G401.6 (cell line): ENCODE measurements at regions not wholly inside any gene's neighbourhood (a gene's known extent, or its start where the extent isn't known, plus 50 kb on each side); places are given as distances from the start of the nearest gene placed in this dataset.
"Not testable (repeated sequence)": the region's sequence is repeated elsewhere in the genome, so short reads cannot be mapped to it uniquely, and the experiment has no call there.

Experiments used
- FAIRE-seq: peaks from 2 replicates; lab custom pipeline; 2012; peaks lifted over from hg19 to GRCh38; lab: Jason Lieb, UNC

DNA sequence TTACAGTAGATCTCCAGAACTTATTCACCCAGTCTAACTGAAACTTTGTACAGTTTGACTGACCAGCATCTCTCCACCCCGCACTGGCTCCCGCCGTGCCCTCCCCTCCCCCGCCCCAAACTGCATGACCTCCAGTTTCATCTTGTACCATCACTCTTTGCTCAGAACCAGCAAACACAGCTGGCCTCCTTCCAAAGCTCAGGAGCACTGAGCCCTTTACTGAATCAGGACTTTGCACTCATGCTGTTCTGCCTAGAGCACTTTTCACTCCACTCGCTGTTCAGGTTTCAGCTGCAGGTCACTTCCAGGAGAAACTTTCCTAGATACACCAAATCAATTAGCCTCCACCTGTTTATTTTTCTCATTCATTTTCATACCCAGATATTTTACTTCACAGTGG lies 455.3 kb upstream of the PDE3A start:
- no peak for FAIRE-seq

- FAIRE-seq, result peak; percentile 46
Observed at GRCh38 chr12:19915392-19916195, 452.7 kb upstream of the PDE3A start.

DNA sequence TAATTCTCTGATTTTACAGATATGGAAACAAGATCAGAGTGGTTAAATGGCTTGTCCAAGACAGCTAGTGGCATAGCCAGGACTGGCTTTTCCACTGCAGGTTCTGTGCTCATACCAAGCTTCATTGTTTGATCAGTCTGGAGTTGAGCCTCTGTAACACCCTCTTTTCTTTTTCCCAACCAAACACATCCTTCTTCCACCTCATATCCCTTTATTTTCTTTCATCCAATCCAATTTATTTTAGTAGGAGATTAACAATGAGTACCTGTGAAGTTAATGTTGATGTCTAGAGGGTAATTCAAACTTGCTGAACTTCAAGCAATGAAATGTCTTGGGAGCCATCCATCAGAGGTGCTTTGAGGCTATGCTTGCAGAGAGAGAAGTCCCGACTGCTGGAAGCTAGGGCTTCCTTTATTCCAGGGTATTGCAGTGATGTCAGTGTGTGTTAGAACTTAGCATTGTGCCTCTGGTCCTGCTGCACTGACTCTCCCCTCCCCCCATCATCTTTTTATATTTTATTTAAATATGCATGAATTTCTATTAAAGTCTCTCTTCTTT lies 452.1 kb upstream of the PDE3A start:
- FAIRE-seq, result no peak

GRCh38 chr12:19916974-19917373 lies 451.4 kb upstream of the PDE3A start:
- no peak for FAIRE-seq

DNA sequence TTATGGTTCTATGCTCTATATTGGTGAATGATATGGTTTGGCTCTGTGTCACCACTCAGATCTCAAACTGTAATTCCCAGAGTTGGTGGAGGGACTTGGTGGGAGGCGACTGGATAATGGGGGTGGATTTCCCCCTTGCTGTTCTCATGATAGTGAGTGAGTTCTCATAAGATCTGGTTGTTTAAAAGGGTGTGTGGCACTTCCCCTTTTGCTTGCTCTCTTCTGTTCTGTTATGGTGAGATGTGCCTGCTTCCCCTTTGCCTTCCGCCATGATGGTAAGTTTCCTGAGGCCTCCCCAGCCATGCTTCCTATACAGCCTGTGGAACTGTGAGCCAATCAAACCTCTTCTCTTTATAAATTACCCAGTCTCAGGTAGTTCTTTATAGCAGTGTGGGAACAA lies 446.6 kb upstream of the PDE3A start:
- FAIRE-seq, result not testable (repeated sequence)

DNA sequence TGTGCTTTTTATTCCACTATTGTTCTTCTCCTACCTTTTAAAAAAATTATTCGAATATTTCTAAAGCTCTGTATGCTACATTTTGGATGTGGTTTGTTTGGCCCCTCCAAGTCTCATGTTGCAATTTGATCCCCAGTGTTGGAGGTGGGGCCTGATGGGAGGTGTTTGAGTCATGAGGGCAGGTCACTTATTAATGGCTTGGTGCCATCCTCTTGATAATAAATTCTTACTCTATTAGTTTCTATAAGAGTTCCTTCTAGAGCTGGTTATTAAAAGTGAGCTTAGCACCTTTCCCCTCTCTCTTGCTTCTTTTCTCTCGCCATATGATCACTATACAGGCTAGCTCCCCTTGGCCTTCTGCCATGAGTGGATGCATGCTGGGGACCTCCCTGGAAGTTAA lies 445.6 kb upstream of the PDE3A start:
- FAIRE-seq, result no peak

GRCh38 chr12:19924360-19924759 lies 444.0 kb upstream of the PDE3A start:
- no peak for FAIRE-seq

DNA sequence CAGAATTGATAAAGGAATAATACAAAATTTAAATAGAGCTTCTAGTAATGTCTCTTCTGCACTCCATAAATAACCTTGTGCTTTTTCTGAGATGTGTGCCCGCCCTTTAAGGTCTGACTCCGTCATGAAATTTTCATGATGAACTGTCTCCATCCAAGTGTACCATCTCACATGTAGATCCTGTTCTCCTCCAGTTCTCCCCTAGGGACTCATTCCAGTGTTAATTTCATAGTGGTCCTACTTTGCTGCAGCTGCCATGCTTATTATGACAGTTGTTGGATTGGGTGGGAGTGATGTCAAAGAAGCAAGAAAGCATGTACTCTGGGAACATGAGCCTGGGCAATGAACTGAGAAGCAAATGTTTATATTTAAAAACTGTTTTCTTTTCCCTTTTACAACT lies 442.5 kb upstream of the PDE3A start:
- FAIRE-seq, result no peak

- FAIRE-seq, result no peak
Observed at GRCh38 chr12:19926266-19926665, 442.1 kb upstream of the PDE3A start.

DNA sequence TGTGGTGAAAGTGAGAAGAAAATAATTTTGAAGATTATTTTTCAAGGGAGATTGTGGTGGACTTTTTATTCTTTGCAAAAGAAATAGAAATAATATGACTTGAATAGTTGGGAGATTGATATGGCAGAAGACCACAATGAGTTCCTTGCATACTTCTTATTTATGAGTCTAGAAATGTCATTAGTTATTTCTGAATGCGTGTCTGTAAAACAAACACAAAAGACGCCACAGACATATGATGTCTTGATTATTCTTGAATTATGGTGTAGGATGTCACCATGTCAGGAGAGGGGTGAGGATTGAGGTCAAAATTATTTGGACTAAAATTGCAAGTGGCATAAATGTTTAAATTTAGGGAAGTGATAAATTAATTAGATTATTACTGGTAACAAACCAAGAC lies 440.7 kb upstream of the PDE3A start:
- no peak for FAIRE-seq

GRCh38 chr12:19932413-19932812 lies 435.9 kb upstream of the PDE3A start:
- FAIRE-seq, result no peak

GRCh38 chr12:19933924-19934323 lies 434.4 kb upstream of the PDE3A start:
- FAIRE-seq, result no peak

DNA sequence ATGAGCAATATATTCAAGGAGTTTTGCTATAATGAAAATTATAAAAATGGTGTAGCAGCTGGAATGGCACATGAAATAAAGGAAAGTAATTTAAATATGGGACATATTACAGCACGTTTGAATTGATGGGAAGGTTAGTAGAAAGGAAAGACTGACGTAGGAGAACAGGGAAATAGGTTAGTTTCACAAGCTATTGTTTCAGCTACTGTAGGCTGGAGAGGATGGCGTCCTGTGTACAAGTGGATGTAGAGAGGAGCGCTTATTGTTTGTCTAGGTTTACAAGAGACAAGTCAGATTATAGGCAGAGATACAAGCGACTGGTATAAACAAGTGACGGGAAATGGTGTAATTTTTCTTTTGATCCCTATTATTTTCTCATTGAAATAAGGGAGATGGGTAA lies 431.2 kb upstream of the PDE3A start:
- no peak for FAIRE-seq

DNA sequence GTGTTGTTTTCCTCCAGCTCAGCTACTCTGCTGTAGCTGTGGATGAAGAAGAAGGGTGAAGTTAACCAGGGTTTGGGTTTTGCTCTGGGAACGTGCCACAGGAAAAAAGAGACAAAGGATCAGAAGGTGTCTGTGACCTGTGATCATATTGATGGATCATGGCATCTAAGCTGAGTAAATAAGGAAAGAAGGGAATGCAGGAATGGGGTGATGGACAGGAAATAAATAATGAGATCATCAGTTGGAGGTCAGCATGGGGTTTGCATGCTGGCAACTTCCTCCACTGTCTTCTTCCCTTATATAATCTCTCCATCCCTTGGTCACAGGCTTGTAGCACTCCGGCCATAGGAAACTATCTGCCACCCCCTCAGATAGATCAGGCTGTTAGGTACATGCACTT lies 430.3 kb upstream of the PDE3A start:
- FAIRE-seq, result no peak

DNA sequence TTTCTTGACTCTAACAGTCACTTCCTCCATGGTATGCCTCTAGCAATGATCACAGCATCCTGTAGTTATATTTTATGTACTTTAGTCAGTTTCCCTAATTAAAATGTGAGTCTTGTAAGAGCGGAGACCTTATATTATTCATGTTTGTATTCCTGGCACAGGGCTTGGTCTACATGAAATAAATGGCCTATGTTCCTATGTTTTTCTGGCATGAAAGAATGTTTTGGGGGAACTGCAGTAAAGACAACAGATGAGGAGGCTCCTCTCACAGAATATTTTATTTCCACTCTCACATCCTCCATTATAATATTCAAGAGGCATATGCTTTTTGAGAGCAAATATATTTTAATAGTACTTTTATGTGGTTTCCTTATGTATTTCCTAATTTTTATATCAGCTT lies 429.8 kb upstream of the PDE3A start:
- no peak for FAIRE-seq

- no peak for FAIRE-seq
Observed at GRCh38 chr12:19940267-19940666, 428.1 kb upstream of the PDE3A start.

GRCh38 chr12:19941096-19941495 lies 427.2 kb upstream of the PDE3A start:
- no peak for FAIRE-seq

DNA sequence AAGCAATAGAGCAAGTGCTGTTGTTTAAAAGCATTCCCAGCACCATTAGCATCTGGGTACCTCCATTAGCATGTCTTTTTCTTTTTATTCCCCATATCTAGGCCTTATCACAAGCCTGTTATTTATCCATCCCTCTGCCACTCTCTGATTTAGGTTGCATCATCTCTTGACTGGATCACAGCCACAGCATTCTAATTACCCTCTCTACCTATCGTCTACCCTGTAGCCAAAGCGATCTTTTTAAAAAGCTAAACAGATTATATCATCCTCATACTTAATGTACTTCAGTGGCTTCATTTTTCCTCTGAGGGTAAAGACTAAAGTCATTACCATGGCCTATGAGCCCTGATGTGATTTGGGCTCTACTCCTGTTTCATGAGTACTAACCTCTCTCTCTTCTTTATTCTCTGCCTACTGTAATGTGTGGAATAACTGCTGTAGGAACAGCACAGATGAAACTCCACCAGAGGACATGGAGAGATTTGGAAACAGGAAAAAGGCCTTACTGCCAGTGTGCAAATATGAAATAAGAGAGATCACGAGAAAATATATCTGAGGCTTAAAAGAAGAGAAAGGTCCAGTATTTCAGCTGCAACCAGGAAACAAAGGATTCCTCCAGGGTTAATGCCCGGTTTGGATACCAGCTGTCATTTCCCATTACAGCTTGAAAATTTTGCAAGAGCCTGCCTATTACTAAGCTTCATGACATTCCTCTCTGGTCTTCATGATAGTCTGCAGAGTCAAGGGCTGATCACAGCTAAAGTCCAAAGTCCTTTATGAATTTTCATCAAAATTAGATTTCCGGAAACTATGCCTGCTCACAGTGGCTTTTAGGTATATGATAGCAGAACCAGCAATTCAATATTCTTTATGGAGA lies 422.5 kb upstream of the PDE3A start:
- no peak for FAIRE-seq

- no peak for FAIRE-seq
Observed at GRCh38 chr12:19946550-19946949, 421.8 kb upstream of the PDE3A start.

- FAIRE-seq, result no peak
Observed at GRCh38 chr12:19947344-19947743, 421.0 kb upstream of the PDE3A start.

- FAIRE-seq, result no peak
Observed at GRCh38 chr12:19951664-19952063, 416.7 kb upstream of the PDE3A start.

- no peak for FAIRE-seq
Observed at GRCh38 chr12:19953734-19954133, 414.6 kb upstream of the PDE3A start.

- no peak for FAIRE-seq
Observed at GRCh38 chr12:19954163-19954562, 414.2 kb upstream of the PDE3A start.
